Mesendoderm (in vitro differentiated cells): ENCODE measurements at regions not wholly inside any gene's neighbourhood (a gene's known extent, or its start where the extent isn't known, plus 50 kb on each side); places are given as distances from the start of the nearest gene placed in this dataset.

Experiments used
- DNase-seq: peaks from one replicate; pipeline ENCODE4 v3.0.0; 2013
- H2AK5ac ChIP-seq: 2 replicates; pipeline ENCODE4 v1.6.1; 2013; ENCODE audit warnings: low read length, inconsistent platforms
- H2BK120ac ChIP-seq: 2 replicates; pipeline ENCODE4 v1.6.1; 2013; ENCODE audit warnings: low read depth, mild to moderate bottlenecking, low read length, moderate library complexity, mixed read lengths
- H2BK15ac ChIP-seq: replicated peaks from 2 replicates; pipeline ENCODE4 v1.6.1; 2013; ENCODE audit warnings: low read depth, mild to moderate bottlenecking, moderate library complexity
- H2BK5ac ChIP-seq: 2 replicates; pipeline ENCODE4 v1.6.1; 2013; ENCODE audit warnings: low read length, inconsistent platforms
- H3K18ac ChIP-seq: 2 replicates; pipeline ENCODE4 v1.6.1; 2013; ENCODE audit warnings: mild to moderate bottlenecking, low read length, mixed read lengths
- H3K23ac ChIP-seq: one replicate; pipeline ENCODE4 v1.6.1; 2013; ENCODE audit warnings: low read length
- H3K27ac ChIP-seq: 2 replicates; pipeline ENCODE4 v1.5.1; 2013; ENCODE audit warnings: low read depth, mild to moderate bottlenecking, inconsistent platforms, low read length, moderate library complexity
- H3K27me3 ChIP-seq: 2 replicates; pipeline ENCODE4 v1.6.1; 2013; ENCODE audit warnings: low read length, control low read depth, mild to moderate bottlenecking, inconsistent platforms; ENCODE audit not compliant: insufficient read depth, poor library complexity
- H3K36me3 ChIP-seq: 2 replicates; pipeline ENCODE4 v1.6.1; 2013; ENCODE audit warnings: low read length, inconsistent platforms; ENCODE audit not compliant: control insufficient read depth, insufficient read depth
- H3K4ac ChIP-seq: one replicate; pipeline ENCODE4 v1.6.1; 2013; ENCODE audit warnings: low read depth, mild to moderate bottlenecking, low read length, moderate library complexity
- H3K4me1 ChIP-seq: 2 replicates; pipeline ENCODE4 v1.6.1; 2013; ENCODE audit warnings: low read depth, low read length, inconsistent platforms; ENCODE audit not compliant: control insufficient read depth
- H3K4me2 ChIP-seq: 2 replicates; pipeline ENCODE4 v1.6.1; 2013; ENCODE audit warnings: low read length
- H3K4me3 ChIP-seq: 2 replicates; pipeline ENCODE4 v1.5.1; 2013; ENCODE audit warnings: mild to moderate bottlenecking, low read length
- H3K56ac ChIP-seq: one replicate; pipeline ENCODE4 v1.6.1; 2013; ENCODE audit warnings: low read length
- H3K79me1 ChIP-seq: 2 replicates; pipeline ENCODE4 v1.6.1; 2013; ENCODE audit warnings: low read length, inconsistent platforms
- H3K79me2 ChIP-seq: 2 replicates; pipeline ENCODE4 v1.6.1; 2013; ENCODE audit warnings: mild to moderate bottlenecking, low read length; ENCODE audit not compliant: control insufficient read depth, insufficient read depth
- H3K9ac ChIP-seq: 2 replicates; pipeline ENCODE4 v1.6.1; 2013; ENCODE audit warnings: low read length, inconsistent platforms
- H4K5ac ChIP-seq: one replicate; pipeline ENCODE4 v1.6.1; 2013; ENCODE audit warnings: low read length
- H4K8ac ChIP-seq: one replicate; pipeline ENCODE4 v1.6.1; 2013; ENCODE audit warnings: low read depth, mild to moderate bottlenecking, control low read depth, low read length, moderate library complexity
- WGBS: extraction: QIAGEN DNeasy Blood & Tissue Kit; methylation state at CpG from one replicate; pipeline ENCODE4 v1.1.7; 2013; ENCODE audit warnings: low lambda C conversion rate, missing lambda C conversion rate; ENCODE audit not compliant: insufficient coverage; ENCODE audit errors: extremely low coverage; 5-methylcytosine and 5-hydroxymethylcytosine counted together

DNA sequence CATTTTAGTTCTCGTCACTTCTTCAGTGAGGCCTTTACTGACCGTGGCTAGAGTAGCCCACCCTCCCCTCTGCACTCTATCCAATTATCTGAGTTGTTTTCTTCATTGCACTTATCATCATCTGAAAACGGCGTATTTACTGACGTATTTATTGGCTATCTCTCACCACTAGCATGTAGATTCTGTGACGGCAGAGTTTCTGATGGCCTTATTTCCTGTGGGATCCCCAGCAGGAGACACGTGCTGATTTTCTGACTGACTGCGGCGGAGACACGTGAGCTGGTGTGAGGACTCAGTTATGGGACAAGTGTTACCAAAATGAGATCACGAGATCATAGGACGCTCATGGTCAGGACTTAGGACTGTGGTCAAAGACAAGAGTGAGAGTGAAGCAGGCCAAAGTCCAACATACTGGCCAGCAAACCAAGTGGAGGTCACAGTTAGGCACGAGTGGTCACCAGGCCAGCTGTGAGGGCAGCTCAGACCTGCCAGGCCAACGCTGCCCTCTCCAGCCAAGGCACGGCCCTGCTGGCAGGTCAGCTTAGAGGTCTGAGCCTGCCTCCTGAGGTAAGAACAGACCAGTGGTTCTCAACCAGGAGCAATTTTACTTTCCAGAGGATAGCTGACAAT is 50.6 kb upstream of the BNIP2 start:
- Histone ChIP-seq H2BK120ac (no peak overlapping the region), H2AK5ac (no peak overlapping the region), H3K4ac (no peak overlapping the region), H3K23ac (no peak overlapping the region), H3K4me2 (no peak overlapping the region), H2BK5ac (no peak overlapping the region), H3K4me3 (no peak overlapping the region), H3K79me2 (no peaks in the 10 kb centered on the region), H4K8ac (no peak overlapping the region), H2BK15ac (no peak overlapping the region), H3K36me3 (no peaks in the 10 kb centered on the region), H3K27ac (no peak overlapping the region), H4K5ac (no peak overlapping the region), H3K79me1 (no peaks in the 10 kb centered on the region), H3K4me1 (no peaks in the 10 kb centered on the region), H3K27me3 (no peaks in the 10 kb centered on the region), H3K56ac (no peak overlapping the region), H3K9ac (no peak overlapping the region), H3K18ac (no peak overlapping the region)
- WGBS: no CpG with 5 or more reads among the region's 15 CpGs
- no peak for DNase-seq
